HPDE6-E6E7 (cell line): ENCODE measurements at regions not wholly inside any gene's neighbourhood (a gene's known extent, or its start where the extent isn't known, plus 50 kb on each side); places are given as distances from the start of the nearest gene placed in this dataset.

ENCODE experiments used
- DNase-seq: peaks from one replicate; pipeline ENCODE4 v3.0.0; 2011; ENCODE audit warnings: missing footprints; ENCODE audit errors: extremely low spot score

GRCh38 chr16:5446623-5447240 is 349.1 kb upstream of the EEF2KMT start:
- DNase-seq: no peak

- DNase-seq: no peak
Observed at GRCh38 chr16:5444189-5444588, 346.6 kb upstream of the EEF2KMT start.

GRCh38 chr16:5442986-5443385 is 345.4 kb upstream of the EEF2KMT start:
- no peak for DNase-seq

- no peak for DNase-seq
Observed at GRCh38 chr16:5442054-5442453, 344.5 kb upstream of the EEF2KMT start.

- no peak for DNase-seq
Observed at GRCh38 chr16:5438591-5438990, 341.0 kb upstream of the EEF2KMT start.

GRCh38 chr16:5433587-5433986 is 336.0 kb upstream of the EEF2KMT start:
- no peak for DNase-seq

GRCh38 chr16:5432166-5432565 is 334.6 kb upstream of the EEF2KMT start:
- DNase-seq: no peak

- no peak for DNase-seq
Observed at GRCh38 chr16:5430598-5430997, 333.0 kb upstream of the EEF2KMT start.

- DNase-seq: no peak
Observed at GRCh38 chr16:5428932-5429331, 331.3 kb upstream of the EEF2KMT start.

- DNase-seq: no peak
Observed at GRCh38 chr16:5427571-5427970, 330.0 kb upstream of the EEF2KMT start.

- DNase-seq: no peak
Observed at GRCh38 chr16:5422643-5423496, 325.3 kb upstream of the EEF2KMT start.

- no peak for DNase-seq
Observed at GRCh38 chr16:5422047-5422446, 324.5 kb upstream of the EEF2KMT start.

- no peak for DNase-seq
Observed at GRCh38 chr16:5416013-5416412, 318.4 kb upstream of the EEF2KMT start.

- no peak for DNase-seq
Observed at GRCh38 chr16:5415123-5415522, 317.5 kb upstream of the EEF2KMT start.

- DNase-seq: no peak
Observed at GRCh38 chr16:5412731-5413130, 315.1 kb upstream of the EEF2KMT start.

GRCh38 chr16:5398203-5398602 is 300.6 kb upstream of the EEF2KMT start:
- DNase-seq: no peak

GRCh38 chr16:5396880-5397279 is 299.3 kb upstream of the EEF2KMT start:
- DNase-seq: no peak

- no peak for DNase-seq
Observed at GRCh38 chr16:5393070-5393469, 295.5 kb upstream of the EEF2KMT start.

- no peak for DNase-seq
Observed at GRCh38 chr16:5386989-5387388, 289.4 kb upstream of the EEF2KMT start.

- no peak for DNase-seq
Observed at GRCh38 chr16:5385811-5386210, 288.2 kb upstream of the EEF2KMT start.

- DNase-seq: no peak
Observed at GRCh38 chr16:5385115-5385514, 287.5 kb upstream of the EEF2KMT start.

- DNase-seq: no peak
Observed at GRCh38 chr16:5383737-5384136, 286.1 kb upstream of the EEF2KMT start.

GRCh38 chr16:5382484-5382883 is 284.9 kb upstream of the EEF2KMT start:
- DNase-seq: no peak
